Right lobe of liver (tissue), 6 donors: ENCODE measurements at regions not wholly inside any gene's neighbourhood (a gene's known extent, or its start where the extent isn't known, plus 50 kb on each side); places are given as distances from the start of the nearest gene placed in this dataset.

Experiments used
- ATAC-seq, 4 donors: fragments of 200-7000 bp; cut with Tn5 transposase; one replicate each; pipeline ENCODE4 v1.9.1; 2020; ENCODE audit warnings: mild to moderate bottlenecking in 4 of 4, moderate library complexity in 4 of 4
- DNase-seq, 3 donors: peaks; one replicate each; pipeline ENCODE4 v3.0.0-alpha.2; 2020
- H3K27ac ChIP-seq, 3 donors: fragments of 200-600 bp; one replicate each; pipeline ENCODE4 v1.8.0; 2022
- H3K27me3 ChIP-seq, 2 donors: fragments of 200-600 bp; one replicate each; pipeline ENCODE4 v1.8.0; 2022
- H3K36me3 ChIP-seq, 4 donors: fragments of 200-600 bp; sonication (generic) in 1 of 4; one replicate each; pipeline versions ENCODE4 v1.5.1 to v1.8.0; 2017 to 2022; ENCODE audit warnings: control low read depth in 1 of 4
- H3K4me1 ChIP-seq, 4 donors: fragments of 200-600 bp; sonication (generic) in 1 of 4; one replicate each; pipeline versions ENCODE4 v1.5.1 to v1.8.0; 2017 to 2022; ENCODE audit warnings: control low read depth in 1 of 4
- H3K4me3 ChIP-seq, 3 donors: fragments of 200-600 bp; one replicate each; pipeline ENCODE4 v1.8.0; 2022
- H3K9me3 ChIP-seq, 4 donors: fragments of 200-600 bp; sonication (generic) in 1 of 4; one replicate each; pipeline versions ENCODE4 v1.5.1 to v1.8.0; 2017 to 2022; ENCODE audit warnings: control low read depth in 1 of 4
- CTCF ChIP-seq, 4 donors: fragments of 200-600 bp in 3 of 4; fragments of 450-650 bp in 1 of 4; IDR thresholded peaks; one replicate each; pipeline versions ENCODE4 v1.5.1 to v1.8.0; 2016 to 2022; ENCODE audit warnings: antibody characterized with exemption in 4 of 4, mild to moderate bottlenecking in 2 of 4
- POLR2A ChIP-seq: fragments of 450-650 bp; IDR thresholded peaks from one replicate; pipeline ENCODE4 v1.6.1; 2017; ENCODE audit warnings: antibody characterized with exemption, mild to moderate bottlenecking
- WGBS: methylation state at CpG from one replicate; pipeline ENCODE4 v1.1.6; 2018; ENCODE audit warnings: low coverage, low lambda C conversion rate; ENCODE audit not compliant: insufficient coverage; ENCODE audit errors: missing lambda C conversion rate; 5-methylcytosine and 5-hydroxymethylcytosine counted together
- intact Hi-C, 2 donors: fragments of 100-400 bp; cut with DNase I; formaldehyde crosslinking; loops; one replicate each; pipeline versions ENCODE4 v1.11.2 to v1.14.1; 2022
- donor health status: DM: no; HTN: yes; CAD: no.
- donor health status: DM: no; HTN: no; CAD: no.
- donor health status: DM: no; HTN: no; CAD: no.
- donor health status: DM: no; HTN: yes; CAD: no.
- donor health status: DM: no; HTN: yes; CAD: no.

- no peak for TF ChIP-seq POLR2A
- TF ChIP-seq CTCF (IDR thresholded peaks at IDR 0.05), result no peak
- no peak overlapping the region for H3K4me3 ChIP-seq
- DNase-seq, result no peak
- no peaks in the 10 kb centered on the region for H3K9me3 ChIP-seq
- 31% methylated on average over 4 of the region's 4 CpGs for WGBS
- ATAC-seq, result no peak
- no peaks in the 10 kb centered on the region for H3K27me3 ChIP-seq
- H3K36me3 ChIP-seq, result no peaks in the 10 kb centered on the region
- intact Hi-C loops, result no loop called here
- no peak overlapping the region for H3K27ac ChIP-seq
- H3K4me1 ChIP-seq, result no peaks in the 10 kb centered on the region
These were observed 1389.4 kb upstream of the GOT2 start for GRCh38 chr16:60123392-60124023.

GRCh38 chr16:60120586-60120985 is 1386.5 kb upstream of the GOT2 start:
- Histone ChIP-seq H3K27ac (no peak overlapping the region), H3K4me1 (no peaks in the 10 kb centered on the region), H3K9me3 (no peaks in the 10 kb centered on the region), H3K27me3 (no peaks in the 10 kb centered on the region), H3K4me3 (no peak overlapping the region), H3K36me3 (no peaks in the 10 kb centered on the region)
- TF ChIP-seq POLR2A (no peak), CTCF (IDR thresholded peaks at IDR 0.05) (no peak)
- WGBS, result 68% methylated on average over 3 of the region's 14 CpGs
- intact Hi-C loops, result no loop called here
- DNase-seq (no peak), ATAC-seq (no peak)

DNA sequence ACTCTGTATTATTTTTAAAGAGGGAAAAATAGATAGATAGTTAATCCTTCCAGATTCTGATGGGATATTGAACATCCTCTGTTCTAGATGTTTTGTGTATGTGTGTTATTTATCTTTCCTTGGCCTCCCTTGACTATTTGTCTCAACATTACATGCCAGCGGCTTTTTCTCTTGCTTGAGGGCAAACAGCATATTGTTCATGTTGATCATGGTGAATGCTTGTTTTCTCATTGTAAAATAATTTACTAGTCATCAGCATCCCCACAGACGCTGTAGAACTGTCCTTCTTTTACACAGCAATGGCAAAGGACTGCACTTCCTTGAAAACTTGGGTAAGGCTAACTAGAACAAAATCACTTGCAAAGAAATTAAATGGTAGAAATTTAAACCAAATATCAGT is 1376.4 kb upstream of the GOT2 start:
- TF ChIP-seq POLR2A, result no peak
- no peak for TF ChIP-seq CTCF (IDR thresholded peaks at IDR 0.05)
- Histone ChIP-seq H3K4me1 (no peaks in the 10 kb centered on the region), H3K27me3 (no peaks in the 10 kb centered on the region), H3K9me3 (no peaks in the 10 kb centered on the region), H3K27ac (no peak overlapping the region), H3K36me3 (no peaks in the 10 kb centered on the region), H3K4me3 (no peak overlapping the region)
- no peak for ATAC-seq
- DNase-seq, result no peak
- 49% methylated on average over 2 of the region's 2 CpGs for WGBS
- intact Hi-C loops, result no loop called here

GRCh38 chr16:60107871-60108270 is 1373.8 kb upstream of the GOT2 start:
- 41% methylated on average over 3 of the region's 4 CpGs for WGBS
- Histone ChIP-seq H3K27ac (no peak overlapping the region), H3K9me3 (no peaks in the 10 kb centered on the region), H3K36me3 (no peaks in the 10 kb centered on the region), H3K27me3 (no peaks in the 10 kb centered on the region), H3K4me3 (no peak overlapping the region), H3K4me1 (no peaks in the 10 kb centered on the region)
- DNase-seq (no peak), ATAC-seq (no peak)
- intact Hi-C loops, result no loop called here
- TF ChIP-seq CTCF (IDR thresholded peaks at IDR 0.05), result no peak
- no peak for TF ChIP-seq POLR2A

DNA sequence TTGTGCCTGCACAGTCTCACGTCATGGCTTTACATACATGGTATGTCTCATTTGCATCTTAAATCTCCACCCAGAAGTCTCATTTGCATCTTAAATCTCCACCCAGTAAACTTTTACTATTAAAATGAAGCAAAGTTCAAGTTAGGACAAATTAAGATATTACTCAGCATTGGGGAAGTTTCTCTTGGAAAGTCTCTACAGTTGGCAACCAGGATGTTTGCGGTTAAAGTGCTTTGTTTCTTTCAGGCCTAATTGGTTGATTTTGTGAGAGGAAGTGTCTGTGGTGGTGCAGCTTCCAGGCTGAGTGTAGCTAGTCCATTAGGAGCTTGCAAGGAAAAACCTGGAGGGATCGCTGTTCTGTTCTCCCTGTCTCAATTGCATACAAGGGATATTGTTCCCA is 1373.3 kb upstream of the GOT2 start:
- ATAC-seq (no peak), DNase-seq (no peak)
- Histone ChIP-seq H3K27me3 (no peaks in the 10 kb centered on the region), H3K27ac (no peak overlapping the region), H3K36me3 (no peaks in the 10 kb centered on the region), H3K9me3 (no peaks in the 10 kb centered on the region), H3K4me3 (no peak overlapping the region), H3K4me1 (no peaks in the 10 kb centered on the region)
- 45% methylated on average over 3 of the region's 3 CpGs for WGBS
- intact Hi-C loops, result no loop called here
- TF ChIP-seq POLR2A, result no peak
- TF ChIP-seq CTCF (IDR thresholded peaks at IDR 0.05), result no peak
